ENCODE measurements at regions not wholly inside any gene's neighbourhood (a gene's known extent, or its start where the extent isn't known, plus 50 kb on each side); places are given as distances from the start of the nearest gene placed in this dataset.
"Not testable (repeated sequence)": the region's sequence is repeated elsewhere in the genome, so short reads cannot be mapped to it uniquely, and the experiment has no call there.

DNA sequence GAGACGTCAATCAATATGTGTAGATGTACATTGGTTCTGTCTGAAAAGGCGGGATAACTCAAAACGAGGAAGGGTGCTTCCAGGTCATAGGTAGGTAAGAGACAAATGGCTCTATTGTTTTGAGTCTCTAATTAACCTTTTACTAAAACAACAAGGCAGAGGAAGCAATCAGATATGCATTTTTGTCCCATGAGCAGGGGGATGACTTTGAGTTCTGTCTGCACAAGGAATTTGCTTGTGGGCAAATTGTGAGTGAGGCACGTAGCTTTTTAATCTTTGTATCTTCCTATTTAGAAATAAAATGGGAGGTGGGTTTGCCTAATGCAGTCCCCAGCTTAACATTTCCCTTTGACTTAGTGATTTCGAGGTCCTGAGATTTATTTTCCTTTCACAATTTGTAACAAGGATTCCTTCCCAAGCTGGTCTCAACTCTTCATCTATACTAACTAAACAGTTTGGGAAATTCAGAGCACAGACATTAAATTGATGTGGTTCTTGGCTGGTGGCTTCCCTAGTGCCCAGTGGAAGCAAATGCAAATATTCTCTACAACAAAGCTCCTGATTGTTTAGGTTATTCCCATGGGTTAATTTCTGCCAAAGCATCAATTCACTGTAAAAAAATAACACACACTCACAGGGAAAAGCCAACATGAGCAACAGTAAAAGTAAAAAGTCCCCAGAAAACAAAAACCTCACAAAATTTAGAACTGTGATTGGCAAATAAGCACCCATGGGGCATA is 738.8 kb upstream of the SGO1 start (continued):
- TF ChIP-seq CREB1 (IDR thresholded peaks at IDR 0.05) (no peak), TAF7 (optimal IDR thresholded peaks at IDR 0.05; ENCODE audit: borderline replicate concordance, low read depth, low read length) (no peak), RFX5 (IDR thresholded peaks at IDR 0.05; ENCODE audit: borderline replicate concordance, low read depth, low read length) (no peak), EZH2 (IDR thresholded peaks at IDR 0.05; ENCODE audit: low read depth, low read length, severe bottlenecking) (no peak), TBP (IDR thresholded peaks at IDR 0.05; ENCODE audit: low read depth, low read length) (no peak), FOSL1 (IDR thresholded peaks at IDR 0.05; ENCODE audit: insufficient read depth, low read depth, low read length) (no peak), TAF1 (IDR thresholded peaks at IDR 0.05; ENCODE audit: low read depth, low read length) (no peak)
- TF ChIP-seq, protein P1, sequence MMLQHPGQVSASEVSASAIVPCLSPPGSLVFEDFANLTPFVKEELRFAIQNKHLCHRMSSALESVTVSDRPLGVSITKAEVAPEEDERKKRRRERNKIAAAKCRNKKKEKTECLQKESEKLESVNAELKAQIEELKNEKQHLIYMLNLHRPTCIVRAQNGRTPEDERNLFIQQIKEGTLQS (IDR thresholded peaks at IDR 0.05; ENCODE audit: insufficient read depth, low read depth, low read length), result no peak

DNA sequence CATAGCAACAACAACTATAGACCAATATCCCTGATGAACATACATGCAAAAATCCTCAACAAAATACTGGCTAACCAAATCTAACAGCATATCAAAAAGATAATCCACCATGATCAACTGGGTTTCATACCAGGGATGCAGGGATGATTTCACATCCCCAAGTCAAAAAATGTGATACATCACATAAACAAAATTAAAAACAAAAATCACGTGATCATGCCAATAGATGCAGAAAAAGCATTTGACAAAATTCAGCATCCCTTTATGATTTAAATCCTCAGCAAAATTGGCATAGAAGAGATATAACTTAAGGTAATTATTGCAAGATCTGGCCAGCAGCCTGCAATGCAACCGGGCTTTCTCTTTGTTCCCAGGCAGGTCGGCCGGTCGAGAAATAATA is 735.1 kb upstream of the SGO1 start:
- H2BK20ac ChIP-seq (ENCODE audit: low read length); H2BK5ac ChIP-seq (ENCODE audit: low read depth, low read length); H3K9me3 ChIP-seq (ENCODE audit: insufficient read depth in 2 of 2, low read depth in 1 of 2, low read length in 1 of 2); H4K8ac ChIP-seq (ENCODE audit: extremely low read depth, insufficient read depth, low read length); POLR2A ChIA-PET (ENCODE audit: partially characterized antibody); H2AFZ ChIP-seq (ENCODE audit: low read length); H3K27me3 ChIP-seq (replicated peaks in 1 of 4; ENCODE audit: control insufficient read depth in 3 of 4, extremely low read depth in 1 of 4, insufficient read depth in 3 of 4, low read length in 3 of 4); H3K79me1 ChIP-seq (ENCODE audit: low read depth, low read length); H3K56ac ChIP-seq (replicated peaks; ENCODE audit: insufficient read length, low read depth, low read length); DNase-seq (ENCODE audit: low read depth in 1 of 2, low spot score in 2 of 2); H3K36me3 ChIP-seq (ENCODE audit: control insufficient read depth in 2 of 4, insufficient read depth in 4 of 4, low read length in 3 of 4); H2BK12ac ChIP-seq (ENCODE audit: low read depth, low read length); H3K4me2 ChIP-seq (ENCODE audit: insufficient read depth in 1 of 2, low read depth in 2 of 2, low read length in 2 of 2); H4K5ac ChIP-seq (ENCODE audit: insufficient read length, low read depth, low read length); H3K79me2 ChIP-seq (ENCODE audit: control insufficient read depth in 1 of 2, insufficient read depth in 2 of 2, low read length in 2 of 2); FAIRE-seq; H3K18ac ChIP-seq (ENCODE audit: extremely low read depth, low read length); H3K27ac ChIP-seq (ENCODE audit: low read depth, low read length); H3K14ac ChIP-seq (ENCODE audit: insufficient read length); H2AK5ac ChIP-seq (ENCODE audit: low read depth, low read length); H3K23ac ChIP-seq (ENCODE audit: insufficient read length); H2BK15ac ChIP-seq (ENCODE audit: low read length); H3K4me1 ChIP-seq (replicated peaks in 1 of 4; ENCODE audit: control insufficient read depth in 3 of 4, insufficient read depth in 4 of 4, low read length in 3 of 4); H4K20me1 ChIP-seq (replicated peaks in 1 of 2; ENCODE audit: control insufficient read depth in 1 of 2, insufficient read depth in 2 of 2, low read length in 2 of 2); H3K23me2 ChIP-seq (ENCODE audit: low read depth, low read length); H3K4me3 ChIP-seq (ENCODE audit: extremely low read depth in 1 of 4, insufficient read depth in 2 of 4, low read depth in 3 of 4, low read length in 4 of 4); H3K9ac ChIP-seq (replicated peaks in 1 of 4; ENCODE audit: extremely low read depth in 1 of 4, low read depth in 3 of 4, low read length in 3 of 4); H4K91ac ChIP-seq (replicated peaks; ENCODE audit: insufficient read length, low read length); H2BK120ac ChIP-seq (replicated peaks; ENCODE audit: low read depth, low read length); H3K4ac ChIP-seq (replicated peaks; ENCODE audit: insufficient read length, low read depth, low read length): not testable (repeated sequence)
- CTCF ChIA-PET (ENCODE audit: partially characterized antibody), result interaction anchor here (1.1 kb wide), 1 partner anchor 9 kb away, joined by 3 read pairs; no protein-coding TSS in a partner anchor
- 96% methylated on average over 5 of the region's 5 CpGs; no CpG with 5 or more reads in 1 of the 2 experiments for WGBS, 2 experiments (ENCODE audit: extremely low coverage in 1 of 2, insufficient coverage in 1 of 2, insufficient read length in 1 of 2, insufficient replicate concordance in 2 of 2, low coverage in 1 of 2, low lambda C conversion rate in 2 of 2, missing lambda C conversion rate in 1 of 2)
